Parathyroid adenoma (tissue), 2 donors: ENCODE measurements at regions not wholly inside any gene's neighbourhood (a gene's known extent, or its start where the extent isn't known, plus 50 kb on each side); places are given as distances from the start of the nearest gene placed in this dataset.
"Not testable (repeated sequence)": the region's sequence is repeated elsewhere in the genome, so short reads cannot be mapped to it uniquely, and the experiment has no call there.

Experiments
- H2AFZ ChIP-seq: fragments of 300-600 bp; sonication (generic); one replicate; pipeline ENCODE4 v1.7.0; 2017; ENCODE audit warnings: antibody characterized with exemption, mild to moderate bottlenecking
- H3K27ac ChIP-seq: fragments of 300-600 bp; sonication (generic); one replicate; pipeline ENCODE4 v1.7.0; 2017
- H3K27me3 ChIP-seq: fragments of 300-600 bp; sonication (generic); one replicate; pipeline ENCODE4 v1.7.0; 2017; ENCODE audit warnings: low read length; ENCODE audit not compliant: control insufficient read depth, insufficient read depth
- H3K36me3 ChIP-seq: fragments of 300-600 bp; sonication (generic); one replicate; pipeline ENCODE4 v1.7.0; 2017; ENCODE audit warnings: low read length; ENCODE audit not compliant: control insufficient read depth, insufficient read depth
- H3K4me1 ChIP-seq: fragments of 300-600 bp; sonication (generic); one replicate; pipeline ENCODE4 v1.7.0; 2017; ENCODE audit warnings: control low read depth
- H3K4me2 ChIP-seq: fragments of 300-600 bp; sonication (generic); one replicate; pipeline ENCODE4 v1.7.0; 2017; ENCODE audit warnings: low read length
- H3K4me3 ChIP-seq: fragments of 300-600 bp; sonication (generic); one replicate; pipeline ENCODE4 v1.7.0; 2017; ENCODE audit warnings: low read depth, low read length
- H3K79me2 ChIP-seq: fragments of 300-600 bp; sonication (generic); one replicate; pipeline ENCODE4 v1.7.0; 2017; ENCODE audit warnings: control low read depth
- H3K9ac ChIP-seq: fragments of 300-600 bp; sonication (generic); one replicate; pipeline ENCODE4 v1.7.0; 2017; ENCODE audit warnings: mild to moderate bottlenecking
- H3K9me3 ChIP-seq: fragments of 300-600 bp; sonication (generic); one replicate; pipeline ENCODE4 v1.7.0; 2017; ENCODE audit warnings: low read length; ENCODE audit not compliant: control insufficient read depth
- CTCF ChIP-seq: fragments of 300-600 bp; sonication (generic); IDR thresholded peaks from one replicate; pipeline ENCODE4 v1.7.0; 2017; ENCODE audit warnings: antibody characterized with exemption, mild to moderate bottlenecking
- donor health status: primary hyperparathyroidism.

- Histone ChIP-seq H3K4me2 (no peak overlapping the region), H3K9ac (no peak overlapping the region), H2AFZ (no peak overlapping the region), H3K27me3 (no peaks in the 10 kb centered on the region), H3K4me3 (no peak overlapping the region), H3K36me3 (no peaks in the 10 kb centered on the region), H3K4me1 (no peaks in the 10 kb centered on the region), H3K79me2 (no peaks in the 10 kb centered on the region), H3K9me3 (no peaks in the 10 kb centered on the region), H3K27ac (no peak overlapping the region)
- TF ChIP-seq CTCF: no peak
Observed at GRCh38 chr6:128580224-128581110, 60.1 kb upstream of the PTPRK start.

- not testable (repeated sequence) for H3K4me2 ChIP-seq, H3K4me3 ChIP-seq, H3K79me2 ChIP-seq, H3K4me1 ChIP-seq, H3K36me3 ChIP-seq, H3K9ac ChIP-seq, H3K9me3 ChIP-seq, H3K27me3 ChIP-seq, H2AFZ ChIP-seq, H3K27ac ChIP-seq
Observed at GRCh38 chr6:128575254-128575653, 54.9 kb upstream of the PTPRK start.

GRCh38 chr6:128574402-128574801 lies 54.0 kb upstream of the PTPRK start:
- H3K4me3 ChIP-seq: no peak overlapping the region
- no peaks in the 10 kb centered on the region for H3K27me3 ChIP-seq
- no peak for TF ChIP-seq CTCF
- no peaks in the 10 kb centered on the region for H3K79me2 ChIP-seq
- no peak overlapping the region for H3K4me2 ChIP-seq
- H3K9ac ChIP-seq: no peak overlapping the region
- no peak overlapping the region for H3K27ac ChIP-seq
- no peak overlapping the region for H2AFZ ChIP-seq
- no peaks in the 10 kb centered on the region for H3K36me3 ChIP-seq
- H3K9me3 ChIP-seq: no peaks in the 10 kb centered on the region
- no peaks in the 10 kb centered on the region for H3K4me1 ChIP-seq

GRCh38 chr6:128573036-128573435 lies 52.6 kb upstream of the PTPRK start:
- no peak for TF ChIP-seq CTCF
- Histone ChIP-seq H3K4me3 (no peak overlapping the region), H3K9me3 (no peaks in the 10 kb centered on the region), H3K27ac (no peak overlapping the region), H3K4me2 (no peak overlapping the region), H3K27me3 (no peaks in the 10 kb centered on the region), H2AFZ (no peak overlapping the region), H3K4me1 (no peaks in the 10 kb centered on the region), H3K79me2 (no peaks in the 10 kb centered on the region), H3K9ac (no peak overlapping the region), H3K36me3 (no peaks in the 10 kb centered on the region)

- Histone ChIP-seq H3K27ac (no peak overlapping the region), H3K4me2 (no peak overlapping the region), H3K79me2 (no peaks in the 10 kb centered on the region), H3K4me1 (no peaks in the 10 kb centered on the region), H3K4me3 (no peak overlapping the region), H3K9ac (no peak overlapping the region), H3K36me3 (no peaks in the 10 kb centered on the region), H3K9me3 (no peaks in the 10 kb centered on the region), H3K27me3 (no peaks in the 10 kb centered on the region), H2AFZ (no peak overlapping the region)
- TF ChIP-seq CTCF: no peak
Observed at GRCh38 chr6:128572294-128572693, 51.9 kb upstream of the PTPRK start.
